Esophagus squamous epithelium (tissue), 4 donors: ENCODE measurements at regions not wholly inside any gene's neighbourhood (a gene's known extent, or its start where the extent isn't known, plus 50 kb on each side); places are given as distances from the start of the nearest gene placed in this dataset.

Experiments
- POLR2A ChIP-seq, 4 donors: fragments of 450-650 bp; IDR thresholded peaks; one replicate each; pipeline ENCODE4 v1.6.1; 2017; ENCODE audit warnings: antibody characterized with exemption in 4 of 4, mild to moderate bottlenecking in 4 of 4, moderate library complexity in 3 of 4
- TF ChIP-seq, protein P1 (sequence below), 6 experiments: fragments of 450-650 bp in 4 of 6; fragments of 200-600 bp in 2 of 6; sonication (generic) in 2 of 6; IDR thresholded peaks; one replicate each; pipeline ENCODE4 v1.5.1; 2016 to 2019; ENCODE audit warnings: antibody characterized with exemption in 6 of 6, mild to moderate bottlenecking in 4 of 6, moderate library complexity in 4 of 6

DNA sequence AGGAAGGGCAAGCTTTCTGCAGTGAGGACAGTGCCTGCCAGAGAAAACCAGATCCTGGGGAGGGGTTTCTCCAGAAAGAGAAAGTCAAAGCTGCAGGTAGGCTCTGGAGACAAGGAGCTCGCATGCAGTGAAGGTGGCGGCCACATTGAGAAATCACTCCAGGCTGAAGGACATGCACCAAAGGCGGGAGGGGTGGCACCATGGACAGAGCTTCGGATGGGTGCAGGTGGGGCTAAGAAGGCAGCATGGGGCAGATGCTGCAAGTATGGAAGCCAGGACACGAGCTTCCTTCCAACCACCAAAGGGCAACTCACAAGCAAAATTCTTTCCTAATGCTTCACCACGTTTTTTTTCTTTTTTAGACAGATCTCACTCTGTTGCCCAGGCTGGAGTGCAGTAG, 104.4 kb upstream of the SLC35G4 start:
- TF ChIP-seq, protein P1, sequence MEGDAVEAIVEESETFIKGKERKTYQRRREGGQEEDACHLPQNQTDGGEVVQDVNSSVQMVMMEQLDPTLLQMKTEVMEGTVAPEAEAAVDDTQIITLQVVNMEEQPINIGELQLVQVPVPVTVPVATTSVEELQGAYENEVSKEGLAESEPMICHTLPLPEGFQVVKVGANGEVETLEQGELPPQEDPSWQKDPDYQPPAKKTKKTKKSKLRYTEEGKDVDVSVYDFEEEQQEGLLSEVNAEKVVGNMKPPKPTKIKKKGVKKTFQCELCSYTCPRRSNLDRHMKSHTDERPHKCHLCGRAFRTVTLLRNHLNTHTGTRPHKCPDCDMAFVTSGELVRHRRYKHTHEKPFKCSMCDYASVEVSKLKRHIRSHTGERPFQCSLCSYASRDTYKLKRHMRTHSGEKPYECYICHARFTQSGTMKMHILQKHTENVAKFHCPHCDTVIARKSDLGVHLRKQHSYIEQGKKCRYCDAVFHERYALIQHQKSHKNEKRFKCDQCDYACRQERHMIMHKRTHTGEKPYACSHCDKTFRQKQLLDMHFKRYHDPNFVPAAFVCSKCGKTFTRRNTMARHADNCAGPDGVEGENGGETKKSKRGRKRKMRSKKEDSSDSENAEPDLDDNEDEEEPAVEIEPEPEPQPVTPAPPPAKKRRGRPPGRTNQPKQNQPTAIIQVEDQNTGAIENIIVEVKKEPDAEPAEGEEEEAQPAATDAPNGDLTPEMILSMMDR (IDR thresholded peaks at IDR 0.05), result no peak
- TF ChIP-seq POLR2A (IDR thresholded peaks at IDR 0.05), result no peak
